DMS53 treated with DMSO at 0.1 percent for 48 hours (cell line): ENCODE measurements at regions not wholly inside any gene's neighbourhood (a gene's known extent, or its start where the extent isn't known, plus 50 kb on each side); places are given as distances from the start of the nearest gene placed in this dataset.

Source experiments
- DNase-seq: peaks from one replicate; lab custom pipeline; 2025; ENCODE audit not compliant: unreplicated experiment; lab: John Stamatoyannopoulos, UW

DNA sequence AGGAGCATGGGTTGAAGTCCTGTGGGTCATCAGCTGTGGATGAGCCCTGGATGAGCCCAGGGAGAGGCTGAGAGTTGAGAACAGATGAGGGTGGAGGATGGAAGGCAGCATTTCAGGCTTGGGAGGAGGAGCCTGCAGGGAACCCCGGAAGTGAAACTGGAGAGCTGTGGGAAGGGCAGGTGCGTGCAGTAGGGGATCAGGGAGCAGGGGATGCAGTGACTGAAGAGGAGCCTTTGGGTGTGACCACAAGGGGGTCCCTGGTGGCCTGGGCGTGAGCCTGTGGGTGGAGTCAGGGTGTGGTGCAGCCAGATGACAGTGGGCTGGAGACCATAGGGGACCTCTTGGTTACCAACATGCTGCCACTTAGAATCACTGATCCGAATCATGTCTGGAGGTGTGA, 115.5 kb downstream of the PAPOLA start:
- no peak for DNase-seq

DNA sequence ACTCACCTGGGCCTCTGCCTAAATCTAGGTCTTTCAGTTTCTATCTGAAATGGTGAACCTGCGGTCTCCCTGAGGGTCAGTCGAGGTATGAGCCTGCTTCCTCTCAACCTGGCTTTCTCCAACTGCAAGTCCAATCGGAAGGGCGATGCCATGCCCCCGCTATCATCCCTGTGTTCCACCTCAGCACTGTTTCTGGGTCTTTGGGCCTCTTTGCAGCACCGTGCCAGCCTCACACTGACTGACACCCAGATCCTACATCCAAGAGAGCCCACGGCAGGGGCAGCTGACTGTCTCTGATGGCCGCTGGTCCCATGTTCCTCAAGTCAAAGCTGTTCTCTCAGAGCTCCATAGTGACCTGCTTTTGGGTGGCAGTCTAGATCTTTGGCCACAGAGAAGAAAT, 120.7 kb downstream of the PAPOLA start:
- DNase-seq, result no peak

DNA sequence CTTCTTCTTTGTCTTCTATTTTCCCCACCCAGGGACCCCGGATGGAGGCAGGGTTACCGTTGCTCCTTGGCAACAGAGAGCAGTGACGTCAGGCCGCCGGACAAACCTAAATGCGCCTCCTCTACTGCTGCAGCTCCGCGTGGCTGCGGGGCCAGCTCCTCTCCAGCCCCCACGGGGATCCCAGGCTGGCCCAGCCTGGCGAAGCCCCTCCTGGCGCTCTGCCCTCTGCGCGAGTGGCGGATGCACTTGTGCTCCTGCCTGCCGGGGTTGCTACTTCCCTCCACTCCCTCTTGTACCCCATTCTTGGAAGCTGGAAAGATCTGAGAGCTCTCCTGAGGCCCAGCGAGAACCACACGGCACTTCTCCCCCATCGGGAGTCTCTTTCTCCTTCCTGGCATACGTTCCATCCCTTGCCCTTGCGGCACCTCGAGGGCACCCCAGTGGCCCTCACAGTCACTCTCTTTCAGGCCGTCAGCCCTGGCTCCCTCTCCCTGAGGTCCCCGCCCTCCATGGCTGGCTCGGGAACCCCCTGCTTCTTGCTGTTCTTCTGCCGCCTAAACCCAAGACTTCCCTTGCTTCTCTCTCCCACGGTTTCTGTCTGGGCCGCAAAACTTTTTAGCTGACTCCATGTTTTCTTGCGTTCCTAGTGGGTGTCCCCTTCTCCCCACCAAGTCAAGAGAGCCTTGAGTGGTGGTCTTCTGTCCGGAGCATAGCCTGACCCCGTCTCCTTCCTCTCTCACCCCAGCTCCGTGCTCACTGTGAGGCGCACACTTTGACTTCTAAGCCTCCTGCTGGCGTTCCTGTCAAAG, 121.7 kb downstream of the PAPOLA start:
- no peak for DNase-seq

DNA sequence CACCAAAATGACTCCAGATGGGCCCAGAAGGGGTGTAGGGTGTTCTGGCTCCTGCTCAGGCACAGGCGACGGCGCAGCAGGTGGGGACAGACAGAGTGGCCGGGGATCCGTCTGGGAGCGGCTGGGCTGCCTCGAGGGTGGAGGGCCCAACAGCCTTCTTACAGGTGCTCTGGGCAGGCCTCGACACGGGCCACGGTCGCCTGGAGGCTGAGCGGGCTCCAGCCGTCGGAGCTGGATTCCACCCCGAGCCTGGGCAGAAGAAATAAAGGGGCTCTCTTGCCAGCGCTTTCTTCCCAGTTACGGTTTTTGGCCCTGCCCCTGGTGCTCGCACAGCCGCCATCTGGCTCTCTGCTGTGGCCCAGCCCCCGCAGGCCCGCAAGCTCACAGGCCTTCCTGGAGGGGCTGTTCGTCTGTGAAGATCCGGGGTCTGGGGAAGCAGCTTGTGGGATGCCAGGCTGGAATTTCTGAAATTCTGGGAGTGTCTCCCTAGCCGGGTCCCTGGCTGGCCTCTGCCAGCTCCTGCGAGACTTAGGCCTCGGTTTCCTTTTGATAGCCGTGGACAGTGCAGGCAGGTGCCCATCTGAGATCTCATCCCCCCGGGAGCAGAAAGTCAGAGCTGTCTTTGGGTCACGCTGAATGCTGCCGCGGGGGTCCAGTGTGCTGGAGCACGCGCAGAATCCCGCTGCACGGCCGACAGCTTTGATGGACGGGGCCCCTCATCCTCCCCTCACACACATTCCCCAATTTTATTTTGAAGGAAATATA, 122.7 kb downstream of the PAPOLA start:
- DNase-seq, result no peak

DNA sequence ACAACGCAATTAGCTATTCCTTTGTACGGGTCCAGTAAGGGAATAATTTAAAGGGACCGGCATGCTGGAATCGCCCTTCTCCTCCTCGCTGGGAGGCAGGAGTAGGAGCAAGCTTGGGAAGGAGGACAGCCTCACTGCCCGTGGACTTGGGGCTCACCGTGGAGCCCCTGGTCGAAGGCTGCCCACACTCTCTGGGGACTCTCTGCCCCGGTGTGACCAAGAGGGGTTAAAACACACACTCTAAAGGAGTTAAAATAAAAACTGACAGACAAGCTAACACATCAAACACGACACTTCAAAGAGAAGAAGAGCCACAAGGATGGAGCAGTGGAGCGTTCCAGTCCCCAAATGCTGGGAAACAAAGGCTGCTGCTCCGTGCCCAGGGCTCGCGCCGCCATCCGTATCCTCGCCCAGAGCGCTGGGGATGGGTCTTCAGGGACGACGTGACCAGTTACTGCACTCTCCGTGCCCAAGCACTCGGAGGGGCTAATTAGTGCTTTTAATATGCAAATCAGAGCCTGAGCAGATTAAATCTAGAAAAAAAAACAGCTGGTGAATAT, 123.3 kb downstream of the PAPOLA start:
- DNase-seq, result no peak

DNA sequence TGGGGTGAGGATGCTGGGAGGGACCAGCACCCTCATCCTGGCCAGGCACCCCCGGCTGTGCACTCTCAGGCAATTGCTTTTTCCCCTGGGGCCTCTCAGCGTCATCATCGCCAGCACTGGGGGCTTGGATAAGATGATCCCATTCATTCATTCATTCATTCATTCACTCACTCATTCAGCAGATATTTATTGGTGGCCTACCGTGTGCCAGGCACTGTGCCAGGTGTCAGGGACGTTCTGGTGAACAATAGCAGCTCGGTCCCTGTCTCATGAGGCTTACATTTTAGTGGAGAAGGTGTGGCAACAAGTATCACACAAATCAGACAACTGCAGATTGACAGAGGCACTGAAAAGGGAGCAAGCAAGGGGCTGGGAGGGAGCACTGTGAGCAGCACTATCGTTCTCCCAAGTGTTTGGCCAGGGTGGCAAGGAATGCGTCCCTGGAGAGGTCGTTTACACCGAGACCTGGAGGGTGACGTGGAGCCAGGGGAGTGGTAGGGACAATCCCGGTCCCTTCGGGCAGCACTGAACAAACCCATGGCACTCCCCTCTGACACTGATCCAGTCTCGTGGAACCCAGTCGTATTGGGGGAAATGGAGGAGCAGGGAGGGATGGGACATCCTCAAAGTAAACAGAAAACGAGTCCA, 124.1 kb downstream of the PAPOLA start:
- no peak for DNase-seq

DNA sequence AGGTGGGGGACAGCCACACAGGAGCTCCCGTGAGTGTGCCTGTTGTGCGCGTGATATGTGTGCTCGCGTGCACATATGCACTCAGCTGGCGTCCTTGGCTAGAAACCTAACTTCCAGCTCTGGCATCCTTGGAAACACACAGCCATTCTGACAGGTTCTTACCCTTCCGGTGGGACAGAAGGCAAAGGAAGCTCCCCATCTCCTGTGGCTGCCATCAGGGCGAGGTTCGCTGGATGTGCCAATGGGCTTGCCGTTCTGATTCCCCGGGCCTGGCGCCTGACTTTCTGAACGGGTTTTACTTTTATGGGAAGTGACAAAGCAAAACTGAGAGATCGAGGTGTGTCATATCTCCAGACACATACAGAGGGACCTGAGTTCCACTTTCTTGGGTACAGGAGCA, 124.7 kb downstream of the PAPOLA start:
- DNase-seq, result no peak

DNA sequence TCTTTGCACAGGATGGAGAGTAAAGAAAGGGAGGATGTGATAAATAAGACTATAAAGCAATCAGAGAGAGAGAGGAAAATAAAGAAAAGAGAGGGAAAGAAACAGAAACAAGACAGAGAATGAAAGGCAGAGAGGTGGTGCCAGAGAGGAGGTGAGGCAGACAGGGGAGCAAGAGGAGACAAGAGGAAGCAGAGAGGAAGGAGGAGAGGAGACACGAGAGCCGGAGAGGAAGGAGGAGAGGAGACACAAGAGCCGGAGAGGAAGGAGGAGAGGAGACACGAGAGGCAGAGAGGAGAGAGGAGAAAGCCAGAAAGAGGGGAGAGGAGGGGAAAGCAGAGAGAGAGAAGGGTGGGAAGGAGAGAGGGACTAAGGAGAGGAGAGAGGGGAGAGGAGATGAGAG, 125.2 kb downstream of the PAPOLA start:
- no peak for DNase-seq

DNA sequence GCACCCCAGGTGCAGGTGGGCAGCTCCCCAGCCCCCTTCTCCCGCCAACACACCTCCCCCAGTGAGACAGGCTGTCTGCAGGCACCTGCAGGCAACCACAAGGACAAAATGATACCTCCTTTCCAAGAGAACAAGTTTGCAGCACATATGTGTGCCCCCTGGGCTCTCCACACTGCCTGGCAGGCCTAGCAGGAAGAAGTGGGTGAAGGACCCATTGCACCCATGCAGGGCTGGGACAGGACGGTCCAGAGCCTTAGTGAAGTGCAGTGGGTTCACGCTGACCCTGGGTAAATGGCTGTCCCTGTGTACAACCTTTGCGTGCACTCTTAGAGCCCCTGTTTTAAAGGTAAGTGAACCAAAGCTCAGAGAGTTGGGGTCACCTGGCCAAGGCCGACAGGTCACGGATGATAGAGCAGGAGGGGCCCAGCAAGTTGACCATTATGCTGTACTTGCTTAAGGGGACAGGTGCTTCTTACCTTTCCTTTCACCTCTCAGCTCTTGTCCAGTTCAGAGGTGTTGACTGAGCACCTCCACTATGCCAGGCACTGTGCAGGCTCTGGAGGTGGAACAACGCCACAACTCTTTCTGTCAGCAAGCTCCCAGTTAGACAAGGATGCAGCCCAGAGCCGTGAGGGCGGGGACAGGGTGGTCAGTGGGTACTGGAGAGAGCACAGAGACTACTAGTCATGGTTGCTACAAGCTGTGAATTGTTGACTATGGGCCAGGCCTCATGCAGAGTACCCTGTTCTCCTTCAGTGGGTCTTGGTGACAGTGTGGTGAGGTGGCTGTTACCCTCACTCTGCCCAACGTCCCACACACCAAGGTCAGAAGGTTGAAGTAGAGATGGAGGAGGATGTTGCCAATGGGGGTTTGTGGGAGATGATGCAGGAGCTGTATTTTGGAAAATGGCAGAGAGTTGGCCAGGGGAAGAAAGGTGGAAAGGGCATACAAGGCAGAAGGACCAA, 125.9 kb downstream of the PAPOLA start:
- no peak for DNase-seq

DNA sequence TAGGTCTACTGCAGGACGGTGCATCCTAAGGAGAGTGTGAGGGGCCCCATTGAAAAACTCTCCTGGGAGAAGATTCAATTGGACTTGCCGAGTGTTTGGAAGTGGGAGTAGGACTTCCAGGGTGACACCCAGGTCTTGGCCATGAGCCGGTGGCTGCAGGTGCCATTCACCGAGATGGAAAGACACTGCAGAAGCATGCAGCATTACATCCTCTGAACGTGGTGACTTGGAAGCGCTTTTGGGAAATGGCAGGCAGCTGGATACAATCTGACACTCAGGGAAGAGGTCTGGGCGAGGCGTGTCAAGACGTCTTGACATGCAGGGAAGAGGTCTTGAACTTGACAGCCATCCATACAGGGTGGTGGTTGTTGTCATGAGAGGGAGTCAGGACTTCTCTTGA, 126.9 kb downstream of the PAPOLA start:
- no peak for DNase-seq

DNA sequence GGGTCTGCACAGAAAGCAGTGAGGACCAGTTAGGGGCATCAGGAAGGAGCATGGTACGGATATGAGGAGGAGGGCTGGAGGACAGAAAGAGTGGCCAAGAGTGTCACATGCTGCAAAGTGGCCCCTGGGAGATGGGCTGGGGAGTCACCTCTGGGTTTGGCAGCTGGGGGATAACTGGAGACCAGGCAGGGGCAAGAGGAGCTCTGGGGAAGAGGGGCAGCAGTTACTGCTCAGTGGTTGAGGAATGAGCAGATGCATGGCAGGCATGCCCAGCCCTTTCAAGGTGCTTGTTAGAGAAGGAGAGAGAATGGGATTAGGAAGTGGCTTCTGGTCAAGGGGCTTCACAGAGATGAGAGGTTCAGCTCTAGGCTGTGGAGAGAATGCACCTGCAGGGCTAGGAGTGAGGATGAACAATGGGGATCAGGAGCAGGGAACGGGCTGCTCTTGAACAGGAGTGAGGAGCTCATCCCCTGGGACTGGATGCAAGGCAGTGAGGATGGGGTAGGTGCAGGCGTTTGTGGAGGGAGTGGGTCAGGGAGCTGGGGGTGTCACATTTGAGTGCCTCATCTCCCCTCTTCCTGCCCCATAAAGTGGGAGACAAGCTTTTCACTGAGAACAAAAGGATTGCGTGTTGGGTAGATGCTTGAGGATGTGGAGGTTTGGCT, 127.5 kb downstream of the PAPOLA start:
- DNase-seq, result no peak

DNA sequence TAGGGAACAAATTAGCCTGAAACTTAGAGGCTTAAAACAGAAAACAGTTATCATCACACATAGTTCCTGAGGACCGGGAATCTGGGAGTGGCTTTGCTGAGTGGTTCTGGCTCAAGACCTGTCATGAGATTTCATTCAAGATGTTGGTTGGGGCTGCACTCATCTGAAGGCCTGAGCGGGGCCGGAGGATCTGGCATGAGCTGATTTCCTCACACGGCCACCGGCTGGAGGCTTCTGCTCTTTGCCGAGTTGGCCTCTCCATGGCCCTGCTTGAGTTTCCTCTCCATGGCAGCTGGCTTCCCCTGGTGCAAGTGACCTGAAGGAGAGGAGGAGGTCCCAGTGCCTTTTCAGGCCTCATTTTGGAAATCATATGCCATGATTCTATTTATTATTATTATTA, 128.1 kb downstream of the PAPOLA start:
- DNase-seq, result no peak

DNA sequence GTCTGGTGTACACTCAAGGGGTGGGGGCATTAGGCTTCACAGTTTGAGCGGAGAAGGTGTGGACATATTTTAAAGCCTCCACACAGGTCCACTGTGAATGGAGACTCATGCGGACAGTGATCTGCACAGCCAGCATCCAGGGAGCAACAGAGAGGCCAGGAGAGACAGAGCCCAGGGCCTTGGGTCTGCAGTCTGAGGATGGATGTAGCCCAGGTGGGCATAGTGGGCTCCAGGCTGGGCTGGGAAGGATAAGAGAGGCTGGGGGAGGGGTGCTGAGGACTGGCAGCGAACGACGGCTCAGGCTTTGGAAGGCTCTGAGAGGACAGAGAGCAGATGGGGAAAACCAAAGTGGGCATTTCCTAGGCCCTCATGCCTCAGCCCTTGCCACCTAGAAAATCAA, 128.8 kb downstream of the PAPOLA start:
- DNase-seq, result no peak

DNA sequence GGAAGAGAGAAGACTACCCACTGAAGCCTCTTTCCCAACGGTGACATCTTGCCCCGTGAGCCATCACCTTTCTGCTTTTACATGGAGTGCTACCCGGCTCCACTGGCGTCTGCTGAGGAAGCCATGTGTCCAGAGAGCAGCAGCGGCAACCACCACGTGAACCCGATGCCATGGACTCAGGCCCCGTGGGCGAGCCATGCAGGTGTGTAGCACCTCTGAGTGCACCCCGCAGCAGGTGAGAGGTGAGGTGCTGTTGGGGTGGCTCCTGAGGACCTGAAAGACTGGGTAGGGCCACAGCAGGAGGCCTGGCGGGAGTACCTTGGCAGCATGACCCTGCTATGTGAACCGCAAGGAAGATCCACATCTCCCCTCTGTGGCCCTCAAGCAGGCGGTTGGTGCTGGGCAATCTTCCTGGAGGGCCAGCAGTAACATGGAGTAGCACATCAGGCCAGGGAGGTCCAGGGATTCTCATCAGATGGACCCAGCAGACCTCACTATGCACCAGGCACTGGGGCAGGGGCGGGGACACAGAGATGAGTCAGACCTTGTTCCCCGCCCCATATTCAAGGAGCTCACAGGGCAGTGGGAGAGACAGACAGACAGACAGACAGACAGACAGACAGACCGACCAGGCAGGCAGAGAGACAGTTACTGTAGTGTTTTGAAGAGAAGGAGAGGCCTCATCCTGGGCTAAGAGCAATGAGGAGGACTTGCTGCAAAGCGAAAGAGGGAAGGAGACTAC, 129.6 kb downstream of the PAPOLA start:
- no peak for DNase-seq

DNA sequence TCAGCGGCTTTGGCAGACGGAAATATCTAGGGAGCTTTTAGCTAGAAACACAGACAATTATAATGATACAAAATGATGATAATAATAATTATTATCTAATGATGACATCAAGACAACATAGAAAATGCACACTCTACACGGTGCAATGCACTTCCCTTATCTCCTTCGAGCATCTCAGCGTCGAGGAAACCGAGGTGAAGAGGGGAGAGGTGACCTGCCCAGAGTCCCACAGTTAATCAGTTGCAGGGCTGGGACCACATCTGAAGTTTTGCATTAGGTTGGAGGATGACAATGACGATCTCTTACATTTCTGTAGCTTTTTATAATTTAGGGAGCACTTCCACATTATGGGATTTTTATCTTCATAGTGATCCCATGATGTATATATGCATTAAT, 130.2 kb downstream of the PAPOLA start:
- no peak for DNase-seq

DNA sequence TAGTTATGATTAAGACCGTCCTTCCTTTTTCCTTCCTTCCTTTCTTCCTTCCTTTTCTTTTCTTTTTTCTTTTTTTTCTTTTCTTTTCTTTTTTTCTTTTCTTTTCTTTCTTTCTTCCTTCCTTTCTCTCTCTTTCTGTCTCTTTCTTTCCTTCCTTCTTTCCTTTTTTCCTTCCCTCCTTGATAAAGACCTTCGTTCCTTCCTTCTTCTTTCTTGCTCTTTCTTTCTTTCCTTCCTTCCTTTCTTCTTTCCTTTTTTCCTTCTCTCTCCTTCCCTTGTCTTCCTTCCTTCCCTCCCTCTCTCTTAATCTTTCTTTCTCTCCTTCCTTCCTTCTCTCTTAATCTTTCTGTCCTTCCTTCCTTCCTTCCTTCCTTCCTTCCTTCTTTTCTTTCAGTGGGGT, 130.9 kb downstream of the PAPOLA start:
- DNase-seq, result no peak

DNA sequence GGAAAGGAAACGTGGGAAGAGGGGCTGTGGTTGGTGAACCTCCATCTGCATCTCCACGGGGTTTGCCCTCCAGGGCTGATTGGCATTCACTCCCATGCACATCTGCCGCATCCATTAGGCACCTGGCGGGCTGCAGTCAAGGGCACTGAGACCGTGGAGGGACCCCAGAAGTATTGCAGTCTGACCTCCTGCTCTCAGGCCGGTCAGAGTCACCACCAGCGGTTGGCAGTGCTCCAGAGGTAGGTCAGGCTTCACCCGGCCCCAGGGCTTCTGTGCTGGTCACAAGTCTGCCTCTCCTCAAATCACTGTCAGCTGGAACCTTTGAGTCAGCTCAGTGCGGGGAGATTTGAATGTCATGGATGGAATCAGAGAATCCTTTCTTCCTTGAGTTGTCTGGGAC, 132.3 kb downstream of the PAPOLA start:
- no peak for DNase-seq

DNA sequence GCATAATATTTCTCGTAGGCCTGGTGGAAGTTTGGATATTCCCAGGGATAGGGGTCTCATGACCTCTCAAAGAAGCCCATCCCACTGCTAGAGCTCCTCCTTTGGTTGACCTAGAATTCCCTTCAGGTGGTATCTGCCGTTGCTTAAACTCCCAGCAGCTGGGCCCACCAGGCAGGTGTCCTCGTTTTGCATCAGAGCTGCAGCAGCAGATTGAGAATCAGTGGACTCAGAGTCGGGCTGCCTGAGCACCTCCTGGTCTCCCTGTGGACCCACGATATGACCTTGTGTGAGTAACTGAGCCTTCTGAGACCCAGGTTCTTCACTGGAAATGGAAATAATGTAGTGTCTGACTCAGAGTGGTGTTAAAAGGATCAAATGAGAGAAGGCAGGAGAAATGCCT, 132.7 kb downstream of the PAPOLA start:
- no peak for DNase-seq

DNA sequence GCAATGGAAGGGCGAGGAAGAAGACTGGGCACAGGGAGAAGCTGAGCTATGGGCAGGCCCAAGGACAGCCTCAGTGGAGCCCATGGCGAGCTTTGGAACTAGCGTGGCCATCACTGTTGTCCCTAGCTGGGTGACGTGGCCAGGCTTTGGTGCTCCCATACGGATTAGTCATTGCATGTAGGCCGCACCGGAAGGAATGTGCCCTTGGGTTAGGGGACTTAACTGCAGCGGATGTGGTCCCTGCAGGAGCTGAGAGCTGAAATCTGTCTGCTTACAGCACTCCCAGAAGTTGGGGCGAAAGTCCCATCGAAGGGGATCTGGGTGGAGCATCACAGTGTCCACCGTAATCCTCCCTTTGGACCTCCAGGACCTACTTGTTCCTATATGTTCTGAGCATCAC, 133.7 kb downstream of the PAPOLA start:
- no peak for DNase-seq
